ENCODE measurements at regions not wholly inside any gene's neighbourhood (a gene's known extent, or its start where the extent isn't known, plus 50 kb on each side); places are given as distances from the start of the nearest gene placed in this dataset.
"Not testable (repeated sequence)": the region's sequence is repeated elsewhere in the genome, so short reads cannot be mapped to it uniquely, and the experiment has no call there.

- DNase-seq, result no peak
Observed at GRCh38 chr13:28607187-28607955, 51.6 kb upstream of the POMP start.

GRCh38 chr13:28606466-28606865, 52.5 kb upstream of the POMP start:
- no peak for DNase-seq

GRCh38 chr13:28605147-28605546, 53.8 kb upstream of the POMP start:
- DNase-seq, result not testable (repeated sequence)

GRCh38 chr13:28603043-28603664, 55.8 kb upstream of the POMP start:
- no peak for DNase-seq

- DNase-seq, result no peak
Observed at GRCh38 chr13:28602580-28602979, 56.4 kb upstream of the POMP start.

GRCh38 chr13:28601581-28601980, 57.3 kb upstream of the POMP start:
- no peak for DNase-seq

GRCh38 chr13:28597641-28598040, 61.3 kb upstream of the POMP start:
- DNase-seq, result no peak

- DNase-seq, result no peak
Observed at GRCh38 chr13:28590461-28590860, 68.5 kb upstream of the POMP start.

- DNase-seq, result no peak
Observed at GRCh38 chr13:28588296-28588695, 70.6 kb upstream of the POMP start.

GRCh38 chr13:28587174-28587540, 71.8 kb upstream of the POMP start:
- DNase-seq, result no peak

GRCh38 chr13:28586439-28587173, 72.3 kb upstream of the POMP start:
- no peak for DNase-seq

GRCh38 chr13:28585561-28585960, 73.4 kb upstream of the POMP start:
- no peak for DNase-seq

GRCh38 chr13:28584873-28585381, 74.0 kb upstream of the POMP start:
- no peak for DNase-seq

GRCh38 chr13:28583651-28584091, 75.3 kb upstream of the POMP start:
- DNase-seq, result no peak

GRCh38 chr13:28582892-28583240, 76.1 kb upstream of the POMP start:
- DNase-seq, result no peak

- DNase-seq, result no peak
Observed at GRCh38 chr13:28582225-28582891, 76.6 kb upstream of the POMP start.

- DNase-seq, result no peak
Observed at GRCh38 chr13:28581451-28581850, 77.5 kb upstream of the POMP start.

GRCh38 chr13:28579736-28580135, 79.2 kb upstream of the POMP start:
- no peak for DNase-seq

GRCh38 chr13:28579322-28579721, 79.6 kb upstream of the POMP start:
- no peak for DNase-seq

GRCh38 chr13:28576067-28576466, 81.1 kb upstream of the FLT1 start:
- no peak for DNase-seq

GRCh38 chr13:28575200-28575599, 80.3 kb upstream of the FLT1 start:
- DNase-seq, result no peak

GRCh38 chr13:28574617-28575142, 79.8 kb upstream of the FLT1 start:
- DNase-seq, result peak; percentile 57 to 80

Measured in SW 1271 (cell line).